ENCODE measurements at regions not wholly inside any gene's neighbourhood (a gene's known extent, or its start where the extent isn't known, plus 50 kb on each side); places are given as distances from the start of the nearest gene placed in this dataset.

GRCh38 chr15:35151381-35151780 lies 66.3 kb upstream of the NANOGP8 start:
- DNase-seq: no peak

GRCh38 chr15:35150361-35150760 lies 65.3 kb upstream of the NANOGP8 start:
- no peak for DNase-seq

GRCh38 chr15:35145336-35145735 lies 60.2 kb upstream of the NANOGP8 start:
- DNase-seq: no peak

- DNase-seq: no peak
Measured at GRCh38 chr15:35142578-35142977, 57.5 kb upstream of the NANOGP8 start.

GRCh38 chr15:35141743-35142471 lies 56.8 kb upstream of the NANOGP8 start:
- DNase-seq: no peak

GRCh38 chr15:35139822-35140221 lies 54.7 kb upstream of the NANOGP8 start:
- no peak for DNase-seq

GRCh38 chr15:35137190-35137574 lies 52.1 kb upstream of the NANOGP8 start:
- DNase-seq: no peak

GRCh38 chr15:35136321-35137189 lies 51.5 kb upstream of the NANOGP8 start:
- DNase-seq: no peak
